ENCODE measurements at regions not wholly inside any gene's neighbourhood (a gene's known extent, or its start where the extent isn't known, plus 50 kb on each side); places are given as distances from the start of the nearest gene placed in this dataset.

DNA sequence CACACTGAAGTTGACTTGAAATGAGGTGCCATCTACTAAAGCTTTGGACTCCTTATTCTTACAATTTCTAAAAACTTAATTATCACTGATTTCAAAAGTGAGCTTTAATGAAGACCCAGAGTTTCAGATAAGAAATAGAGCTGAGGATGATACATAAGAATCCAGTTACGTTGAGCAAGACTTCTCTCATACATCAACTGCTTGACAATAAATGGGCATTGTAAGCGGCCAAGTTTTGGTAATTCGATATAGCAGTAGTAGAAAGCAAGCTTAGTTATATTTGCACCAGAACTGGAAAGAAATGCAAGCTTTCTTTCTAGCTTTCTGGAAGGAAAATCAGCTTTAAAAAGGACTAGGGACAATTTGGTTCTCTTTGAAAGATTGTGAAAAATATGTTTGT is 1359.6 kb downstream of the FSCB start:
- no peaks in the 10 kb centered on the region for H3K9me3 ChIP-seq
- CTCF ChIA-PET: no interaction called here

GRCh38 chr14:43145361-43145760 is 1361.7 kb downstream of the FSCB start:
- intact Hi-C loops (cut with micrococcal nuclease; ENCODE audit: unreplicated experiment): no loop called here
- BruUV-seq (replicated peaks): no TSS peak
- H3K9me3 ChIP-seq: no peaks in the 10 kb centered on the region
- TF ChIP-seq, protein P1, sequence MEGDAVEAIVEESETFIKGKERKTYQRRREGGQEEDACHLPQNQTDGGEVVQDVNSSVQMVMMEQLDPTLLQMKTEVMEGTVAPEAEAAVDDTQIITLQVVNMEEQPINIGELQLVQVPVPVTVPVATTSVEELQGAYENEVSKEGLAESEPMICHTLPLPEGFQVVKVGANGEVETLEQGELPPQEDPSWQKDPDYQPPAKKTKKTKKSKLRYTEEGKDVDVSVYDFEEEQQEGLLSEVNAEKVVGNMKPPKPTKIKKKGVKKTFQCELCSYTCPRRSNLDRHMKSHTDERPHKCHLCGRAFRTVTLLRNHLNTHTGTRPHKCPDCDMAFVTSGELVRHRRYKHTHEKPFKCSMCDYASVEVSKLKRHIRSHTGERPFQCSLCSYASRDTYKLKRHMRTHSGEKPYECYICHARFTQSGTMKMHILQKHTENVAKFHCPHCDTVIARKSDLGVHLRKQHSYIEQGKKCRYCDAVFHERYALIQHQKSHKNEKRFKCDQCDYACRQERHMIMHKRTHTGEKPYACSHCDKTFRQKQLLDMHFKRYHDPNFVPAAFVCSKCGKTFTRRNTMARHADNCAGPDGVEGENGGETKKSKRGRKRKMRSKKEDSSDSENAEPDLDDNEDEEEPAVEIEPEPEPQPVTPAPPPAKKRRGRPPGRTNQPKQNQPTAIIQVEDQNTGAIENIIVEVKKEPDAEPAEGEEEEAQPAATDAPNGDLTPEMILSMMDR (IDR thresholded peaks at IDR 0.05; ENCODE audit: insufficient read depth in 1 of 2, low read depth in 1 of 2, low read length in 1 of 2, severe bottlenecking in 1 of 2, unreplicated experiment in 1 of 2): no peak
- H3K36me3 ChIP-seq (ENCODE audit: control insufficient read depth, insufficient read depth, low read length): no peaks in the 10 kb centered on the region
- H3K4me3 ChIP-seq (ENCODE audit: low read depth, low read length): no peak overlapping the region
- no peaks in the 10 kb centered on the region for H3K4me1 ChIP-seq
- CTCF ChIA-PET: no interaction called here
- no peaks in the 10 kb centered on the region for H3K27me3 Mint-ChIP-seq (ENCODE audit: insufficient read depth, unreplicated experiment)
- no peak for DNase-seq
- H3K9me3 Mint-ChIP-seq (ENCODE audit: unreplicated experiment): no peaks in the 10 kb centered on the region
- H3K4me1 Mint-ChIP-seq (ENCODE audit: low read depth, unreplicated experiment): no peaks in the 10 kb centered on the region
- H3K27ac Mint-ChIP-seq (ENCODE audit: unreplicated experiment): no peak overlapping the region
- no peaks in the 10 kb centered on the region for H3K36me3 Mint-ChIP-seq (ENCODE audit: insufficient read depth, unreplicated experiment)
- H3K4me3 Mint-ChIP-seq (ENCODE audit: unreplicated experiment): no peak overlapping the region
- H3K27me3 ChIP-seq (replicated peaks; ENCODE audit: control insufficient read depth, insufficient read depth, low read length): no peaks in the 10 kb centered on the region
- POLR2A ChIA-PET: no interaction called here

More for the DNA sequence above, 1359.6 kb downstream of the FSCB start:
- H3K9me3 Mint-ChIP-seq (ENCODE audit: unreplicated experiment): no peaks in the 10 kb centered on the region
- BruUV-seq (replicated peaks): no TSS peak
- POLR2A ChIA-PET: no interaction called here
- H3K36me3 ChIP-seq (ENCODE audit: control insufficient read depth, insufficient read depth, low read length): no peaks in the 10 kb centered on the region
- H3K27ac Mint-ChIP-seq (ENCODE audit: unreplicated experiment): no peak overlapping the region
- H3K4me1 ChIP-seq: no peaks in the 10 kb centered on the region
- no peak overlapping the region for H3K4me3 Mint-ChIP-seq (ENCODE audit: unreplicated experiment)
- no peak for DNase-seq
- no peak overlapping the region for H3K4me3 ChIP-seq (ENCODE audit: low read depth, low read length)
- H3K27me3 Mint-ChIP-seq (ENCODE audit: insufficient read depth, unreplicated experiment): no peaks in the 10 kb centered on the region
- TF ChIP-seq, protein P1 (IDR thresholded peaks at IDR 0.05; ENCODE audit: insufficient read depth in 1 of 2, low read depth in 1 of 2, low read length in 1 of 2, severe bottlenecking in 1 of 2, unreplicated experiment in 1 of 2): no peak
- no peaks in the 10 kb centered on the region for H3K27me3 ChIP-seq (replicated peaks; ENCODE audit: control insufficient read depth, insufficient read depth, low read length)
- intact Hi-C loops (cut with micrococcal nuclease; ENCODE audit: unreplicated experiment): no loop called here
- no peaks in the 10 kb centered on the region for H3K4me1 Mint-ChIP-seq (ENCODE audit: low read depth, unreplicated experiment)
- H3K36me3 Mint-ChIP-seq (ENCODE audit: insufficient read depth, unreplicated experiment): no peaks in the 10 kb centered on the region

- POLR2A ChIA-PET: no interaction called here
- no TSS peak for BruUV-seq (replicated peaks)
- TF ChIP-seq, protein P1 (IDR thresholded peaks at IDR 0.05; ENCODE audit: insufficient read depth in 1 of 2, low read depth in 1 of 2, low read length in 1 of 2, severe bottlenecking in 1 of 2, unreplicated experiment in 1 of 2): no peak
- CTCF ChIA-PET: no interaction called here
- Mint-ChIP-seq H3K4me3 (ENCODE audit: unreplicated experiment) (no peak overlapping the region), H3K9me3 (ENCODE audit: unreplicated experiment) (no peaks in the 10 kb centered on the region), H3K27me3 (ENCODE audit: insufficient read depth, unreplicated experiment) (no peaks in the 10 kb centered on the region), H3K36me3 (ENCODE audit: insufficient read depth, unreplicated experiment) (no peaks in the 10 kb centered on the region), H3K27ac (ENCODE audit: unreplicated experiment) (no peak overlapping the region), H3K4me1 (ENCODE audit: low read depth, unreplicated experiment) (no peaks in the 10 kb centered on the region)
- Histone ChIP-seq H3K27me3 (replicated peaks; ENCODE audit: control insufficient read depth, insufficient read depth, low read length) (no peaks in the 10 kb centered on the region), H3K36me3 (ENCODE audit: control insufficient read depth, insufficient read depth, low read length) (no peaks in the 10 kb centered on the region), H3K4me1 (no peaks in the 10 kb centered on the region), H3K4me3 (ENCODE audit: low read depth, low read length) (no peak overlapping the region), H3K9me3 (no peaks in the 10 kb centered on the region)
- intact Hi-C loops (cut with micrococcal nuclease; ENCODE audit: unreplicated experiment): no loop called here
- DNase-seq: no peak
Observed at GRCh38 chr14:43143106-43143505, 1364.0 kb downstream of the FSCB start.

Data from Caco-2 (cell line).